ENCODE measurements at regions not wholly inside any gene's neighbourhood (a gene's known extent, or its start where the extent isn't known, plus 50 kb on each side); places are given as distances from the start of the nearest gene placed in this dataset.

- TF ChIP-seq POLR2AphosphoS5 (IDR thresholded peaks at IDR 0.05; ENCODE audit: low read depth, low read length), result no peak
- TF ChIP-seq SIN3A (IDR thresholded peaks at IDR 0.05; ENCODE audit: borderline replicate concordance, insufficient read depth, low read length), result no peak
- no peak for TF ChIP-seq FOXP2 (optimal IDR thresholded peaks at IDR 0.05; ENCODE audit: borderline replicate concordance, extremely low read depth, extremely low read length, insufficient read depth)
Observed at GRCh38 chr4:138891631-138892031, 124.0 kb upstream of the NOCT start.

Data from PFSK-1 (cell line).